Activated naive CD4-positive, alpha-beta T cell treated with anti-CD3 and anti-CD28 coated beads, Interleukin-2, amount 50 U/mL, for 72 hours (primary cell): ENCODE measurements at regions not wholly inside any gene's neighbourhood (a gene's known extent, or its start where the extent isn't known, plus 50 kb on each side); places are given as distances from the start of the nearest gene placed in this dataset.
"Not testable (repeated sequence)": the region's sequence is repeated elsewhere in the genome, so short reads cannot be mapped to it uniquely, and the experiment has no call there.

ENCODE experiments used
- ATAC-seq, 2 donors: fragments of 150-1000 bp; cut with Tn5 transposase; 2 replicates each; pipeline ENCODE4 v1.10.0; 2021; ENCODE audit warnings: mild to moderate bottlenecking in 2 of 2, moderate library complexity in 2 of 2
- DNase-seq, 2 donors: peaks; one replicate each; pipeline ENCODE4 v3.0.0; 2021 to 2022; ENCODE audit warnings: low spot score in 2 of 2
- H3K27ac Mint-ChIP-seq, 2 donors: one replicate each; pipeline ENCODE4 v1.8.0; 2022; ENCODE audit warnings: mild to moderate bottlenecking in 2 of 2, mixed read lengths in 2 of 2
- H3K36me3 Mint-ChIP-seq, 2 donors: one replicate each; pipeline ENCODE4 v1.8.0; 2022; ENCODE audit warnings: mixed read lengths in 2 of 2
- H3K9me3 Mint-ChIP-seq, 2 donors: one replicate each; pipeline ENCODE4 v1.8.0; 2022; ENCODE audit warnings: mixed read lengths in 2 of 2

- H3K27ac Mint-ChIP-seq = no peak overlapping the region
- no peaks in the 10 kb centered on the region for H3K36me3 Mint-ChIP-seq
- DNase-seq (no peak), ATAC-seq (no peak)
- H3K9me3 Mint-ChIP-seq = peaks cover 4 to 9% of the 10 kb centered on the region in 2 donors
These were observed 1941.1 kb upstream of the CDH6 start for GRCh38 chr5:29252390-29252789.

GRCh38 chr5:29247346-29248028 lies 1946.0 kb upstream of the CDH6 start:
- peaks cover 15 to 24% of the 10 kb centered on the region in 2 donors for H3K9me3 Mint-ChIP-seq
- no peak for ATAC-seq

GRCh38 chr5:29240379-29240778 lies 1953.1 kb upstream of the CDH6 start:
- Mint-ChIP-seq H3K9me3 (peaks cover 14 to 19% of the 10 kb centered on the region in 2 donors), H3K27ac (no peak overlapping the region), H3K36me3 (no peaks in the 10 kb centered on the region)
- ATAC-seq (no peak), DNase-seq (no peak)

More at GRCh38 chr5:29247346-29248028, 1946.0 kb upstream of the CDH6 start:
- DNase-seq = no peak
- no peak overlapping the region for H3K27ac Mint-ChIP-seq
- no peaks in the 10 kb centered on the region for H3K36me3 Mint-ChIP-seq

- peaks cover 9 to 15% of the 10 kb centered on the region in 2 donors for H3K9me3 Mint-ChIP-seq
- DNase-seq (no peak), ATAC-seq (no peak)
- no peaks in the 10 kb centered on the region for H3K36me3 Mint-ChIP-seq
- H3K27ac Mint-ChIP-seq = no peak overlapping the region
These were observed 1953.9 kb upstream of the CDH6 start for GRCh38 chr5:29239606-29240005.

GRCh38 chr5:29238115-29238514 lies 1955.4 kb upstream of the CDH6 start:
- peaks cover 3 to 15% of the 10 kb centered on the region in 2 donors for H3K9me3 Mint-ChIP-seq

GRCh38 chr5:29231154-29231553 lies 1962.3 kb upstream of the CDH6 start:
- no peak for ATAC-seq
- Mint-ChIP-seq H3K9me3 (peaks cover 8 to 10% of the 10 kb centered on the region in 2 donors), H3K27ac (no peak overlapping the region), H3K36me3 (no peaks in the 10 kb centered on the region)
- no peak for DNase-seq

More at GRCh38 chr5:29238115-29238514, 1955.4 kb upstream of the CDH6 start:
- Mint-ChIP-seq H3K36me3 (no peaks in the 10 kb centered on the region), H3K27ac (no peak overlapping the region)
- ATAC-seq (no peak), DNase-seq (no peak)

GRCh38 chr5:29230591-29230990 lies 1962.9 kb upstream of the CDH6 start:
- DNase-seq = no peak
- ATAC-seq = no peak
- Mint-ChIP-seq H3K9me3 (peaks cover 8 to 14% of the 10 kb centered on the region in 2 donors), H3K36me3 (no peaks in the 10 kb centered on the region), H3K27ac (no peak overlapping the region)

- Mint-ChIP-seq H3K9me3 (peaks cover 8 to 14% of the 10 kb centered on the region in 2 donors), H3K27ac (no peak overlapping the region), H3K36me3 (no peaks in the 10 kb centered on the region)
- no peak for ATAC-seq
- no peak for DNase-seq
These were observed 1964.0 kb upstream of the CDH6 start for GRCh38 chr5:29229461-29229860.

GRCh38 chr5:29218138-29218537 lies 1975.3 kb upstream of the CDH6 start:
- peaks cover 12 to 19% of the 10 kb centered on the region in 2 donors for H3K9me3 Mint-ChIP-seq
- ATAC-seq (no peak), DNase-seq (no peak)
- no peaks in the 10 kb centered on the region for H3K36me3 Mint-ChIP-seq
- H3K27ac Mint-ChIP-seq = no peak overlapping the region

GRCh38 chr5:29214839-29215238 lies 1978.6 kb upstream of the CDH6 start:
- Mint-ChIP-seq H3K27ac (no peak overlapping the region), H3K9me3 (peaks cover 20 to 21% of the 10 kb centered on the region in 2 donors), H3K36me3 (no peaks in the 10 kb centered on the region)
- ATAC-seq = no peak
- DNase-seq = no peak

GRCh38 chr5:29213475-29213874 lies 1980.0 kb upstream of the CDH6 start:
- ATAC-seq (no peak), DNase-seq (no peak)
- Mint-ChIP-seq H3K27ac (no peak overlapping the region), H3K9me3 (peaks cover 23 to 29% of the 10 kb centered on the region in 2 donors), H3K36me3 (no peaks in the 10 kb centered on the region)

- H3K9me3 Mint-ChIP-seq = peaks cover 21 to 25% of the 10 kb centered on the region in 2 donors
- ATAC-seq (no peak), DNase-seq (no peak)
- H3K27ac Mint-ChIP-seq = no peak overlapping the region
- no peaks in the 10 kb centered on the region for H3K36me3 Mint-ChIP-seq
These were observed 1985.5 kb upstream of the CDH6 start for GRCh38 chr5:29208024-29208423.

GRCh38 chr5:29203049-29203448 lies 1990.4 kb upstream of the CDH6 start:
- no peak overlapping the region for H3K27ac Mint-ChIP-seq
- H3K36me3 Mint-ChIP-seq = no peaks in the 10 kb centered on the region
- H3K9me3 Mint-ChIP-seq = peaks cover 4 to 6% of the 10 kb centered on the region in 2 donors
- ATAC-seq = no peak
- no peak for DNase-seq

GRCh38 chr5:29197631-29198454 lies 1995.6 kb upstream of the CDH6 start:
- Mint-ChIP-seq H3K9me3 (peaks cover 3 to 4% of the 10 kb centered on the region in 2 donors), H3K27ac (no peak overlapping the region), H3K36me3 (no peaks in the 10 kb centered on the region)
- no peak for ATAC-seq
- DNase-seq = no peak

GRCh38 chr5:29193972-29194371 lies 1999.5 kb upstream of the CDH6 start:
- Mint-ChIP-seq H3K27ac (no peak overlapping the region), H3K9me3 (peaks cover 3 to 4% of the 10 kb centered on the region in 2 donors), H3K36me3 (no peaks in the 10 kb centered on the region)
- ATAC-seq (no peak), DNase-seq (no peak)

GRCh38 chr5:29191269-29192048 lies 2002.0 kb upstream of the CDH6 start:
- H3K27ac Mint-ChIP-seq, H3K9me3 Mint-ChIP-seq, H3K36me3 Mint-ChIP-seq, ATAC-seq, DNase-seq: not testable (repeated sequence)

- ATAC-seq, H3K9me3 Mint-ChIP-seq, H3K36me3 Mint-ChIP-seq, DNase-seq, H3K27ac Mint-ChIP-seq: not testable (repeated sequence)
These were observed 2003.1 kb upstream of the CDH6 start for GRCh38 chr5:29190398-29190797.
